HL-60 (cell line): ENCODE measurements at regions not wholly inside any gene's neighbourhood (a gene's known extent, or its start where the extent isn't known, plus 50 kb on each side); places are given as distances from the start of the nearest gene placed in this dataset.

ENCODE experiments used
- DNase-seq, 2 experiments: peaks; one replicate each; pipeline ENCODE4 v3.0.0-alpha.2; 2010 to 2020; ENCODE audit warnings: low read depth in 1 of 2, low spot score in 1 of 2
- H3K27ac ChIP-seq: fragments of 250-450 bp; sonication (Bioruptor Pico); replicated peaks from 2 replicates; pipeline ENCODE4 v1.5.1; 2020; ENCODE audit warnings: mild to moderate bottlenecking, moderate library complexity
- H3K27me3 ChIP-seq: fragments of 250-450 bp; sonication (Bioruptor Pico); 2 replicates; pipeline ENCODE4 v1.5.1; 2021; ENCODE audit warnings: mild to moderate bottlenecking, moderate library complexity; ENCODE audit not compliant: insufficient read depth, poor library complexity, severe bottlenecking
- H3K4me3 ChIP-seq: replicated peaks from 2 replicates; pipeline ENCODE4 v1.5.1; 2011; ENCODE audit warnings: mild to moderate bottlenecking, control low read depth, low read length; ENCODE audit not compliant: insufficient read depth
- CTCF ChIP-seq: IDR thresholded peaks from one replicate; pipeline ENCODE4 v1.5.1; 2011; ENCODE audit warnings: low read length, control low read depth, inconsistent platforms; ENCODE audit not compliant: insufficient read depth
- GABPA ChIP-seq: IDR thresholded peaks from 2 replicates; pipeline ENCODE4 v1.6.1; 2012; ENCODE audit warnings: low read depth
- POLR2AphosphoS5 ChIP-seq: IDR thresholded peaks from 2 replicates; pipeline ENCODE4 v1.6.1; 2012; ENCODE audit warnings: low read depth
- REST ChIP-seq: IDR thresholded peaks from 2 replicates; pipeline ENCODE4 v1.6.1; 2012; ENCODE audit warnings: low read depth; ENCODE audit not compliant: insufficient replicate concordance
- SPI1 ChIP-seq: IDR thresholded peaks from 2 replicates; pipeline ENCODE4 v1.6.1; 2012; ENCODE audit warnings: low read depth, mild to moderate bottlenecking, borderline replicate concordance

- TF ChIP-seq SPI1 = no peak
- no peak for TF ChIP-seq GABPA
- TF ChIP-seq POLR2AphosphoS5 = no peak
- TF ChIP-seq REST = no peak
- TF ChIP-seq CTCF = no peak
- Histone ChIP-seq H3K4me3 (no peak overlapping the region), H3K27me3 (no peaks in the 10 kb centered on the region), H3K27ac (no peak overlapping the region)
- DNase-seq = no peak
Measured at GRCh38 chr2:22124003-22124402, 1000.2 kb downstream of the TDRD15 start.

- Histone ChIP-seq H3K27ac (no peak overlapping the region), H3K4me3 (no peak overlapping the region), H3K27me3 (no peaks in the 10 kb centered on the region)
- TF ChIP-seq POLR2AphosphoS5 = no peak
- no peak for TF ChIP-seq SPI1
- TF ChIP-seq REST = no peak
- no peak for TF ChIP-seq GABPA
- no peak for TF ChIP-seq CTCF
- no peak for DNase-seq
Measured at GRCh38 chr2:22126106-22126505, 1002.3 kb downstream of the TDRD15 start.

GRCh38 chr2:22126978-22127377 lies 1003.2 kb downstream of the TDRD15 start:
- Histone ChIP-seq H3K27me3 (no peaks in the 10 kb centered on the region), H3K4me3 (no peak overlapping the region), H3K27ac (no peak overlapping the region)
- TF ChIP-seq GABPA (no peak), POLR2AphosphoS5 (no peak), REST (no peak), CTCF (no peak), SPI1 (no peak)
- no peak for DNase-seq
